HEK293T (cell line): ENCODE measurements at regions not wholly inside any gene's neighbourhood (a gene's known extent, or its start where the extent isn't known, plus 50 kb on each side); places are given as distances from the start of the nearest gene placed in this dataset.
"Not testable (repeated sequence)": the region's sequence is repeated elsewhere in the genome, so short reads cannot be mapped to it uniquely, and the experiment has no call there.

Source experiments
- BHLHE40 ChIP-seq: fragments of 450-650 bp; IDR thresholded peaks from 2 replicates; pipeline ENCODE4 v1.6.1; 2016; ENCODE audit warnings: mild to moderate bottlenecking, moderate library complexity, borderline replicate concordance
- FOXA1 ChIP-seq: fragments of 450-650 bp; IDR thresholded peaks from 2 replicates; pipeline ENCODE4 v1.6.1; 2016; ENCODE audit warnings: mild to moderate bottlenecking
- FOXM1 ChIP-seq: fragments of 450-650 bp; IDR thresholded peaks from 2 replicates; pipeline ENCODE4 v1.6.1; 2017; ENCODE audit warnings: mild to moderate bottlenecking, borderline replicate concordance
- LEF1 ChIP-seq: fragments of 450-650 bp; IDR thresholded peaks from 2 replicates; pipeline ENCODE4 v1.6.1; 2017; ENCODE audit warnings: mild to moderate bottlenecking, borderline replicate concordance
- NFRKB ChIP-seq: fragments of 450-650 bp; IDR thresholded peaks from 2 replicates; pipeline ENCODE4 v1.6.1; 2016; ENCODE audit warnings: mild to moderate bottlenecking, moderate library complexity
- SP1 ChIP-seq: fragments of 450-650 bp; IDR thresholded peaks from 2 replicates; pipeline ENCODE4 v1.6.1; 2017
- SUZ12 ChIP-seq: fragments of 450-650 bp; IDR thresholded peaks from 2 replicates; pipeline ENCODE4 v1.6.1; 2016; ENCODE audit warnings: mild to moderate bottlenecking

- not testable (repeated sequence) for TF ChIP-seq SP1, FOXM1, BHLHE40, SUZ12, LEF1, FOXA1, NFRKB
Measured at GRCh38 chr3:74178664-74179063, 435.8 kb downstream of the CNTN3 start.
